GM08714 (cell line): ENCODE measurements at regions not wholly inside any gene's neighbourhood (a gene's known extent, or its start where the extent isn't known, plus 50 kb on each side); places are given as distances from the start of the nearest gene placed in this dataset.
"Not testable (repeated sequence)": the region's sequence is repeated elsewhere in the genome, so short reads cannot be mapped to it uniquely, and the experiment has no call there.

ENCODE experiments used
- H3K4me3 ChIP-seq: fragments of 200-500 bp; sonication (Bioruptor generic); 2 replicates; pipeline ENCODE4 v1.5.1; 2014; ENCODE audit warnings: mild to moderate bottlenecking, low read length, inconsistent platforms
- ZNF274 ChIP-seq: IDR thresholded peaks from 2 replicates; pipeline ENCODE4 v1.6.1; 2012; ENCODE audit warnings: mild to moderate bottlenecking, low read depth, low read length

- no peak overlapping the region for H3K4me3 ChIP-seq
Observed at GRCh38 chr5:85395526-85395925, 1010.8 kb upstream of the EDIL3 start.

GRCh38 chr5:85397451-85397850 is 1012.8 kb upstream of the EDIL3 start:
- no peak overlapping the region for H3K4me3 ChIP-seq
- TF ChIP-seq ZNF274: no peak

More at GRCh38 chr5:85395526-85395925, 1010.8 kb upstream of the EDIL3 start:
- no peak for TF ChIP-seq ZNF274

- no peak for TF ChIP-seq ZNF274
- no peak overlapping the region for H3K4me3 ChIP-seq
Observed at GRCh38 chr5:85428426-85428934, 1043.8 kb upstream of the EDIL3 start.

- not testable (repeated sequence) for H3K4me3 ChIP-seq
Observed at GRCh38 chr5:85431726-85432125, 1047.0 kb upstream of the EDIL3 start.

- TF ChIP-seq ZNF274: no peak
- no peak overlapping the region for H3K4me3 ChIP-seq
Observed at GRCh38 chr5:85441156-85441555, 1056.5 kb upstream of the EDIL3 start.

GRCh38 chr5:85441853-85442252 is 1057.2 kb upstream of the EDIL3 start:
- TF ChIP-seq ZNF274: no peak
- no peak overlapping the region for H3K4me3 ChIP-seq

GRCh38 chr5:85452322-85453025 is 1067.8 kb upstream of the EDIL3 start:
- H3K4me3 ChIP-seq: no peak overlapping the region
- TF ChIP-seq ZNF274: no peak

GRCh38 chr5:85453026-85453349 is 1068.3 kb upstream of the EDIL3 start:
- H3K4me3 ChIP-seq: no peak overlapping the region
- TF ChIP-seq ZNF274: no peak

GRCh38 chr5:85458319-85458718 is 1073.6 kb upstream of the EDIL3 start:
- H3K4me3 ChIP-seq: no peak overlapping the region
- no peak for TF ChIP-seq ZNF274

- no peak overlapping the region for H3K4me3 ChIP-seq
- no peak for TF ChIP-seq ZNF274
Observed at GRCh38 chr5:85462957-85463356, 1078.3 kb upstream of the EDIL3 start.

GRCh38 chr5:85466423-85466822 is 1081.7 kb upstream of the EDIL3 start:
- no peak overlapping the region for H3K4me3 ChIP-seq

GRCh38 chr5:85472749-85473148 is 1088.1 kb upstream of the EDIL3 start:
- no peak for TF ChIP-seq ZNF274
- H3K4me3 ChIP-seq: no peak overlapping the region

More at GRCh38 chr5:85466423-85466822, 1081.7 kb upstream of the EDIL3 start:
- TF ChIP-seq ZNF274: no peak

GRCh38 chr5:85475151-85475550 is 1090.5 kb upstream of the EDIL3 start:
- not testable (repeated sequence) for H3K4me3 ChIP-seq

GRCh38 chr5:85476617-85477016 is 1091.9 kb upstream of the EDIL3 start:
- no peak for TF ChIP-seq ZNF274
- H3K4me3 ChIP-seq: no peak overlapping the region

- no peak for TF ChIP-seq ZNF274
- no peak overlapping the region for H3K4me3 ChIP-seq
Observed at GRCh38 chr5:85479849-85480248, 1095.2 kb upstream of the EDIL3 start.

- H3K4me3 ChIP-seq: no peak overlapping the region
- no peak for TF ChIP-seq ZNF274
Observed at GRCh38 chr5:85484982-85485574, 1100.4 kb upstream of the EDIL3 start.
